ENCODE measurements at regions not wholly inside any gene's neighbourhood (a gene's known extent, or its start where the extent isn't known, plus 50 kb on each side); places are given as distances from the start of the nearest gene placed in this dataset.

DNA sequence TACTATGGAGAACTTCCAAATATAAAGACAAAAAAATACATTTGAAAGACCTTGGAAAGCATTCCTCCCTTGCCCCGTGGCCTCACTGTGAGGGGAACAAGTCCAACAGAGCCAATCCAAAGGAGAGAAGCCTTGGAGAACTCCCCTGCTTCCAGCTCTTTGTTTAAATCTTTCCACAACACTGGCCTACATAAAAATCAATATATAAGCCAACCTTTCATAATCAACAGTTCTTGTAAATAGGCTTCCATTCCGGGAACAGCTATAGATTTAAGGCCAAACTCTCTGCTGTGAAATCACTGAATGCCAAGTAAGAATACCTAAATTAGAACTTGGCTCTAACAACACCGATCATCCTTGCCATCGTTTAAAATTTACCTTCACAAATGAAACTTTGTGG is 242.1 kb downstream of the HACE1 start:
- no peak for DNase-seq (ENCODE audit: low read depth in 2 of 2)

DNA sequence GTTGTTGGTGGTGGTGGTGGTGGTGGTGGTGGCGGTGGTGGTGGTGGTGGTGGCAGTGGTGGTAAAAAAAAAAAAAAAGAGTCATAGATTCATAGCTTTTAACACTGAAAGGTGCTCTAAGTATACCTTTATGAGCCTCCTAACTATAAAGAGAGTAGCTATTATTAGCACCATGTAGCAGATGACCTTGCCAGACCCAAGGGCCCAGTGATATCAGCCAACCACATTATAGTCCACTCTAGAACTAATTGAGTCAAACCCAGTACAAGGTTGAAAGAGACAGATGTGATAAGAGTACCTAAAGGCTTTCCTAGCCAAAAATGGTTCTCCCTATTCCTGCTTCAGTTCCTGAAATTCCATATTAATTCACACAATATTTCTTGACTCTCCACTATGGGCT is 245.3 kb downstream of the HACE1 start:
- DNase-seq (ENCODE audit: low read depth in 2 of 2), result no peak

DNA sequence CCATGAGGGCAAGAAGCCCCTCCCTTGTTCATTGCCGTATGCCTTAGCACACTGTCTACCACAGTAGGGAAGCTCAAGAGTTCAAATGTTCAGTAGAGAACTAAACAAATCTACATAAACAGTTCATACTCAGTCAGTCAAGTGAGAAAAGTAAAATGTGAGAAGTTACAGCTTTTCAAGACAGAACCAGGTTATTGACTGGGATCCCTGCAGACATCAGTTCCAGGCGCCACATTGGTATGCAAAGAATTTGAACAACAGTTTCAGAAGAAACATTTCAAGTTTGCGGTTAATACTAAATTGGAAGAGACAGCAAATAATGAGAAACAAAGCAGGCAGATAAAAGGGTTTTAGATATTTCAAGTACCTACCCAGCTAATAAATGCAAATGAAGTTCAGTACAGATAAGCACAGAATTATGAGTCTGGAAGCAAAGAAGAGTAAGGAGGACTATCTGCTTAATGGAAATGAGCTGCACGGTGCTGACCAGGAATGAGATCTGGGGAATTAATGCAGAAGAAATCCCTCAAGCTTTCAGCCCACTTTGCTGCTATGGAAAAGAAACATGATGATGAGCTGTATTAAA is 246.2 kb downstream of the HACE1 start:
- DNase-seq (ENCODE audit: low read depth in 2 of 2), result no peak

DNA sequence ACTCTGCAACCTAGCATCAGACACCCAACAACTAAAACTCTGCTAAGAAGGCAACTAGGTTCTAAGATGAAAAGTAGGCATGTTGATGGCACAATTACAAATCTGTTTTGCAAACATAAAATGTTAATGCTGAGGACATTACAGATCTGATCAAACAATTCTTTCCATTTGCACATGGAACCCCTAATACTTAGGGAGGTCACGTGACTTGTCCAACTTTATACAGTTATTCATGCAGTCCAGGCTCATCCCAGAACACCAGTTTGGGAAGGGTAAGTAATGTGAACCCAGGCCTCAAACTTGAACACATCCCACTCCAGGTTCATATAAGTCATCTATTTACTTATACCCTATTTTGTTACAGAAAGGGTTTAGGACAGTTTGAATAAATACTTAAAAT is 247.2 kb downstream of the HACE1 start:
- DNase-seq (ENCODE audit: low read depth in 2 of 2), result no peak

DNA sequence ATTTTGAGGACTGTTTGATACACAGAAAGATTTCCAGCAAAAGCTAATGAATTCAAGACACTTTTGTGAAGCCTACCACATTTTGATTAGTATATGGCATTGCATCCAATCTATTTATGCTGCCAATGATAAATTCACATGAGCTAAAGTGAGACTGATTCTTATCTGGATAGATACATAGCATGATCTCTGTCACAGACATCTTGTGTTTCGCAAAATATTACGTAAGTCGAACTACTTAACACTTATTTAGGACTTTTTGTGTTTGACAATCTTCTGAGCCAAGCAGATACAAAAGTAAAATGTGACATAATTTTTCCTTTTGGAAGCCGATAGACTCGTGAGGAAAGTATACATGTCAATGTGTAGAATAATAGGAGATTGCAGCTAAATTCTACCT is 251.6 kb downstream of the HACE1 start:
- DNase-seq (ENCODE audit: low read depth in 2 of 2), result no peak

DNA sequence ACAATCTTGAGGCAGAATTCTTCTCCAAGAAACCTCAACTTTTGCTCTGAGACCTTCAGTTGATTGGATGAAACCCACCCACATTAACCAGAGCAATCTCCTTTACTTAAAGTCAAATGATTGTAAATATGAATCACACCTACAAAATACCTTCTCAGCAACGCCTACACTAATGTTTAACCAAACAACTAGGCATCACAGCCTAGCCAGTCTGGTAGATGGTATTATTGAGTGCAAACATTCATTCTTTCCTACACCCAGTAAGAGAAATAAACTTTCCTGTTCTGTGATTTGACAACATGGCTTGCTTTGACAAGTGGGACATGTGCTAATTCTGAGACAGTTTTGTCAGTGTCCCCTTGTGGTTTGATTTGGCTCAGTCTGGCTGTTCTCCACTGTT is 252.2 kb downstream of the HACE1 start:
- no peak for DNase-seq (ENCODE audit: low read depth in 2 of 2)

DNA sequence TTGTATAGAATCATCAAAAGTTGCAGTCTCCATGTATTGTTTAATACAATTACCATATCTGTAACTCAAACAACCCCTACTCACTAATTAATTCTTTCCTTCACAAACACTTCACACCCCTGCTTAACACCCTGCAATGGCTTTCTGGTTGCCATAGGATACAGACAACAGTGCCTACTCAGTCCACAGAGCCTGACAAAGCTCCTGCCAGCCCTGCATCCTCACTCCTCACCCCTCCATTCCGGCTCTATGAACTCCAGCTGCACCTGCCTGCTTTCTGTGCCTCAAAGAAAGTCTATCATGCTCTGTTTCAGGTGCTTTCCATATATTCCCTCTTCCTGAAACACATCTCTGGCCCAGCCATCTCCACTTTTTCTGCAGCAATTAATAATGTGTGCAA is 253.4 kb downstream of the HACE1 start:
- DNase-seq (ENCODE audit: low read depth in 2 of 2), result no peak

DNA sequence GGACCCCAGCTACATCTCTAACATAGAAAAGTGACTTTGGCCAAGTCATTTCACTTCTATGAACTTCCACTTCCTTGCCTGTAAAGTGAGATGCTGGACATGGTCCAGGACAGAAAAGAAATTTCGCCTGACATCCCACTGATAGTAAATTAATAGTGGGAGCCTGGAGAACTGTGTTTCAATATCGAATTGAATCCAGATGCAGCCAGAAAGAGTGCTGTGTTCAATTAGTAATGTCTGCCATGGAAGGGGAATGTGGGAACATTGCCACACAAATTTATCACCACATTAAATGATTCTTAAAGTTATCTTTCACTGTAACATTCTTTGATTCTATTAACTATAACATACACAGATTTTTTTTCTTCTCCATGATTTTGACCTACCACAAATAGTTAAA is 255.0 kb downstream of the HACE1 start:
- no peak for DNase-seq (ENCODE audit: low read depth in 2 of 2)

DNA sequence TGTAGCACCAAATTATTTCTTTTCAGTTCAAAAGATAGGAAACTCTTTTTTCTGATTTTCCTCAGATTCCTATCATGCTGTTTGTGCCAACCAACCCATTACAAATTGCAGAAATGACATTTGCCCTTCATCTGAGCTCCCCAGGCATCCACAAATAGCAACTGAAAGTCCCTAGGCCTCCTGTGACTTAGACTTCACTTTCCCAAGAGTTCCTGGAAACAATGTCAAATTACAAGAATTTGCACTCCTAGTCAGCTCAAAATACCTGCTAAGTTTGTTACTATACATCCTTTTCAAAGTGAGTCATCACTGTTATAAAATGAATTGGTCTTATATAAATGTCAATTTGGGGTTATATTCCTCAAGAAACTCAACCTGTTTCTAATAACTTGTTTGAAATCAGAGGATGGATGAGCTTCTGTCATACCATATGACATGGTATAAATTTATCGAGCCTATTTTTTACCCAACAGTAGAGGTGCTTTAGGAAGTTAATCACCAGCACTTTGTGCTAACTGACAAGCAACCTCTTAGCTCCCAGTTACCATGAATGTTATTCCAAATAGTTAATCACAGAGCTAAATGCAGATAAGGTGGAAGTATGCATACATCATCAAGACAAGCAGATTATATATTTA is 256.5 kb downstream of the HACE1 start:
- DNase-seq (ENCODE audit: low read depth in 2 of 2), result no peak

DNA sequence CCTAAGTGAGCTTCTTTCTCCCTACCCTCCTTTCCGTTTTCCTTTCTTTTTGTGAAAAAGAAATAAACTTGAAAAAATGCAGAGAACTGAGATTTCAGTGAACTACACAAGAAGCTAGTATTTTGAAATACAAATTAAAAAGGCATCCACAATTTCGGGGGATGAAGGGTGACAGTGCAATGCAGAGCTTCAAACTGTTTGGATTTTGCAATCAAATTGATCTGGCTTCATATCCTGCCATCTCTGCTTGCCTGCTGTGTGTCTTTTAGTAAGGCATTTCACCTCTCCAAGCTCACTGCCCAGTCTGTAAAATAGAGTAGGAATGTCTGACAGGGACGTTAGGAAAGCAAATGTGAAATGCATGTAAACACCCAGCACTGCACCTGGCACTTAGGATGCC is 258.0 kb downstream of the HACE1 start:
- no peak for DNase-seq (ENCODE audit: low read depth in 2 of 2)

DNA sequence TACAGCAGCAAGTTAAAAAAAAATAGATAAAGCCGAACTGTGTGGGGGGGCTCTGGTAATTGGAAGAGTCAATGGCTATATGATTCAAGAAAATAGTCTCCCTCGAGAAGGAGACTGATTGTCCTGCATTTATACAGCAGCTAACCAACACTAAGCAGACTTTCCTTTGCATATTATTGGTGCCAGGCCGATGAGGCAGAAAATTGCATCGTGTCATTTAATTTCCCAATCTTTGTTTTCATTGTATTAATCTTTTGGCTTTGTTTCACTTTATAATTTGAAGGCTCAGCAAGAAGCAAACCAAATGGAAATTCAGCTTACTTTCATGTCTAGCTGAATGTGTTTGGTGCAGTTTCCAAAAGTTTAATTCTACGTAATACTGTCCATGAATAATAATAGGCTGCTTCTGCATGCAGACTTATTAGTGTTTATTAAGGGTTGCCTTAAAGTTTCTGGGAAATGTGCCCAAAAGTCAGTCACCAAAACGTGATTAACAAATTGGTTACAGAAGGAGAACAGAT is 258.5 kb downstream of the HACE1 start:
- no peak for DNase-seq (ENCODE audit: low read depth in 2 of 2)

DNA sequence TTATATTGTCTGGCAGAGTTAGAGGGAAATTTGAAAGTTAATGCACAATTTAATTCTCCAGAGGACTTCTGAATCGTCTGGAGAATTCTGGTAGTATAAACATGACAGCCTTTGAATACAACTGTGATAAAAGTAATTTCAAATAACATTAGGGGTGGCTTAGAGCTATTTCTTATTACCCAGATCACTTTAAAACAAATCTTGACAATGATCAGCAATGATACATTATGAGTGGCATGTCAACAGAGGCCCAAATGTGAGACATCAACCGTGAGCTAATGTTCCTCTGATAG is 259.1 kb downstream of the HACE1 start:
- no peak for DNase-seq (ENCODE audit: low read depth in 2 of 2)

DNA sequence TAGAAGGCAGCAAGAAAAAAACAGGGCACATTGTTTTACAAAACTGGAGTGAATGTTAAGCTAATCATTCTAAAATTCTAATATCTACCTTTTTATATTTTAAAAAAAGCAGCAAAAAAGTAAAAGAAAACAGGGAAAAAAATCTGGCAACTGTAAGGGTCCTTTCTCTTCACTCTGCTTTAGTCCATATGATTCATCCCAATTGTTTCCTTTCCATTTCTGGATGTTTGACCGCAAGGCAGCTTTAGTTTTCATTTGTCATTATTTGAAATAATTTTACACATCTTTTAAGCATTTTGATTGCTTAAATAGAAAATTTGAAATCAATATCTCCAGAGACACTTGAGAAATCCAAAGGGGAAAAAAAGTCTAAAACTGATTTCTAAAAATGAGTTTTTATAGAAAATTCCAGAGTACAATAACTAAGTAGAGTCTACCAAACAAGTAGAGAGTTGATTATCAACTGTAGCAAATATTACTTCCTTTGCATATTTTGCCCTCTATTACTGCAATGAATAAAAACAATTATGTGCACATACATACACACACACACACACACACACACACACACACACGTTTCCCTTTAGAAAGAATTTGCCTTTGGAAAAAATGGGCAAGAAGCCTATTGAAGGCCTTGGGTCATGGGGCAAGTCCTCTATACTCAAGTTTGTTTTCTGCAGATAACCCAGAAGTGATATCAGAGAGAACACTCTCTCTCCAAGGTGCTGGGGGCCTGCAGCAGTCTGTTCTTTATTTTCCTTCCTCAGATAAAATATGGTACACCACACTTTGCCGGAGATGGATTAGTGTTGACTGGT is 259.7 kb downstream of the HACE1 start:
- no peak for DNase-seq (ENCODE audit: low read depth in 2 of 2)

DNA sequence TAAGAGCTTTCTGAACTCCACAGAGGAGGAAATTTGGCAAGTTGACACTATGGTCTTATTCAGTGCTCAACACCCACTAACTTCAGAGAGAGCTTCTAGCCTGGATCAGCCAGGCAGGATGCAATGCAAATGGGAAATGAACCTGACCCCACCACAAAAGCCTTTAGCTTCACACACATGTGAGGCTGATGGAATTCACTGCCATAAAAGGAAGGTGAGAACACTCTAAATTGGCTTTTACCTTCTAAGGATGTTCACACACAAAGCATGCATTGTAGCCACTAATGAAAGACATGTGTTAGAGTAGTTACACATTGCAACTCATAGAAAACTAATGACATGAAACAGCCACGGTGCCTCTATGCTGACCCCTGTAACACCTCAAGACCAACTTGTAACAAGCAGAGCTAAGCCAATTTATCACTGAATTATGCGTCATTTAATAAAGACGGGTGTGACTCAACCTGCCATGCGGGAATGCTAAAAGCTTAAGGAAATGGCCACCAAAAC is 262.1 kb downstream of the HACE1 start:
- DNase-seq (ENCODE audit: low read depth in 2 of 2), result no peak

DNA sequence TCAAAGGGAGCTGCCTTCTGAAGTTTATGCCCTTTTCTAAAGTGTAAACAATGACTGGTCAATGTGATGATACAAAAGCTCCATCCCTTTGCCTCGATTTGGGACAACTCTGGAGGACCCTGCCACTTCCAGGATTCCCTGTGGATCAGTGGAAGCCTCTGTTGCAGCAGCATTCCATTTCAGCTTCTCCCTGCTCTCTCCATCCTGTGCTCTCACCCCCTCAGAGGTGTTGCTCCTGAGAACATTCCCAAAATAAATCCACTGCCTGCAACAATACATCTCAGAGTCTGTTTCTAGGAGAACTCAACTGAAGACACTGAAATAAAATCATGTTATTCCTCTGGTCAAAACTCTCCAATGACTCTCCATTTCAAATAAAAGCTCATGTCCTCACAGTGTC is 263.6 kb downstream of the HACE1 start:
- DNase-seq (ENCODE audit: low read depth in 2 of 2), result no peak

DNA sequence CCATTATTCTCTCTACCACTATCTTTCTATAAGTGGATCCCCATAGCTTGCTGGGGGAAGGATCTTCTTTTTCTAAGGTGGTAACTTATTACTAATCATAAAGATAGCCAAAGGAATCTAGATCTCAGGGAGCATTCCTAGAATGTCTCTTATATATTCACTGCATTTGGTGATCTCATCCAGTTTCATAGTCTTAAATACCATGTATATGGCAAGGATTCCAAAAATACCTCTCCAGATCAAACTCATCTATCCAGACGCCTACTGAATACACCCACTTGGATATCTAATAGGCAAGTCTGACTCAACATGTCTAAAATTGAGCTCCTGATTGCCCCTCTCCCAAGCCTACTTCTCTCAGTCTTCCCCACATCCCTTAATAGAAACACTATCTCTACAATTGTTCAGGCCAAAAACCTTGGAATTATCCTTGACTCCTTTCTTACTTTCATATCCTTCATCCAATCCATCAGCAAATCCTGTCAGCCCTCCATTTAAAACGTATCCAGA is 264.4 kb downstream of the HACE1 start:
- no peak for DNase-seq (ENCODE audit: low read depth in 2 of 2)

DNA sequence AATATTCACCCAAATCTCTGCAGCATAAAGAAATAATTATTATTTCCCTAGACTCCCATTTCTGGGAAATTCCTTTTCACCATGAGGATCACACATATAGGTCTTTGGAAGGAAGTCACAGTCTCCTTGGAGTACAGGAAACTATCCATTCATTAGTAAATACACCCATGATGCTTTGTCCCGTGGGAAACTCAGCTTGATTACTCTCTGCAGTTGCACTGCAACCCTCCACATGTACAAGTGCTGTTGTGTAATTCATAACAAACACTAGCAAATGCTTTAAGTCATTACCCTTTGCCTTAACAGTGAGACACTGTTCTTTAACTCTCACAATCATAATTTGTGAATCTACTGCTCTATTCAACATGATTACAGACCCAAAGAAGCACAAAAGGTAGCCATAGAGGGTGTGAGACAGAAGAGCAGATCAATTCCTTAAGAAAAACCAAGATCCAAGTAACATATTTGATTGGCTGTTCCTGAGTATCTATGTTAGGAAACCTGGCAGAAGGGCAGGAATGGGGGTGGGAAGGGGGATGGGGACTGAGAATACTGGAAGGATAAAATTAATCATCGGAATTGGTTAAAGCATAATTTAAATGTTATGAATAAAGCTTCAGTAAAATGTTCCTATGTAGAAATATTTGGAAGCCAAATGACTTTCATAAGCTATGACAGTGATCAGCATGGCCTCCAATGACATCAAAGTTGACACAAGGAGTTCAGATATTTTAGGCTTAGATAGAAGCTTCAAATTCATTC is 268.0 kb downstream of the HACE1 start:
- no peak for DNase-seq (ENCODE audit: low read depth in 2 of 2)

DNA sequence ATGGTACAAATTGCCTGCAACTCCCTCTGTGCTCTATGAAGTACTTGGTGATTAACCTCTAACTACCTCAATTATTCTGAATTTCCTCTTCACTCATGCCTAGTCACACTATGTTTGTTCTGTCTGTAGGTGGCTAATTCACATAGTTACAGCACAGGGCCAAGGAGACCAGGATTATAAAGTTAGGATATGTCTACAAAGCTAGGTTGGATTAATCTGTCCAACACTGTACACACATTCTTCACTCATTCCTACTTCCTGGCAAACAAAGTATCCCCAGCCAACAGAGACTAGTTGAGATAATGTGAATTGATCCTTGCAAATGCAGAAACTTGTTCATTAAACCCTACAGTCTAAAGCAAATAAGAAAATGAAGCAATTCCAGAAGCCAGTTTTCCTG is 269.8 kb downstream of the HACE1 start:
- DNase-seq (ENCODE audit: low read depth in 2 of 2), result no peak

DNA sequence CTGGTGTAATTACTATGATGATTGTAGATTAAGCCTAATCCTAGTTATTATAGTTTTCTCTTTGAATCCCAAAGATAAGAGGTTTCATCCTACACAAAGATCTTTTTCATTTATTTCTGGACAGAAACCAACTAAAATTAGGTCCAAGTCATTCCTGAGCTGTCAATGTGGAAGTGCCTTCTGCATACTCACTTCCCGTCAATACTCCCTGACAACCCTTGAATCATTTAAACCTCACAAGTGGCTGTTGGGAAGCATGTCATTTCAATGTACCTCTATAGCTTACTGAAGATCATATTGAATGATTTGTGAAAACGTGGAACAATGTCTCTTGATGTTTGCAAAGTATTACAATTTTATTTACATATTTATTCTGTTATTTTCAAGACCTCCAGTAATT is 274.1 kb downstream of the HACE1 start:
- DNase-seq (ENCODE audit: low read depth in 2 of 2), result no peak

DNA sequence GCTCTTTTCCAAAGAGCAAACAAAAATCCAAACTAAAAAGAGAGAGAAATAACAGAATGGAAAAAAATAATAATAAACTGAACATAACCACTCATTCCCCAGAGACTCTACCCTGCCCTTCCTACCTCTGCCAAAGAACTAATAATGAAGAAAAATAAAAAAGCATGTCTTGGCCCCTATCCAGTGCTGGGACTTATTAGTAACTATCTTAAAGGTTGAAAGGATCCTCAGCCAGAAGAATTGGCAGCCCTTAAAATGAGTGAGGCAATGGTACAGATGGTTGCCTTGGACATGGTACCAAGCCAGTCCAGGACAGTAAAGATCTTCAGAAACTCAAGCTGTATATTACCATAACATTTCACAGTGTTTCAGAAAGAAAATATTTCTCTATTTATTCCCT is 279.3 kb downstream of the HACE1 start:
- no peak for DNase-seq (ENCODE audit: low read depth in 2 of 2)

DNA sequence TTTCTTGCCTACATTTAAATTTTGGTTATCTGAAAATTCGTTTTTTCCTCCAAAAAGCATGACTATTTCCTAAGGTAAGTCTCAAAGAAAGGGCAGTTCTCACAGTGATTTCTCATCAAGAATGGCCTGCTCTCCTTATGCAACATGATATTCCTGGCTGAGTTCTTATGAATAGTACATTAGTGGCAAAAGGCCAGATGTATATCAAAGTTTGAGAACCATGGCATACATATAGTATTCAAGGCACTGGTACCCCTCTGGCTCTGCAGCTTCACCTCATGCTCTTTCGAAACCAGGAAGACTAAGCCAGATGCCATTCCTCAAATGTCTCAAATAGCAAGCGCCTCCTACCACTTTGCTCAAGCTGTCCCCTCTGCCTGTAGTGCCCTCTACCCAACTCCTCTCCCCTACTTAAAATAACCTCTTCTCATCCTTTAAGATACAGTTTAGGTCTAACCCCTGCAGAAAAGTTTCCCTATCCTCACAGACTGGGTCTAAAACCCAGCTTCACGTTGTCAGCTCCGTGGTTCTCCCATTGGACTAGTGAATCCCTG is 280.3 kb downstream of the HACE1 start:
- DNase-seq (ENCODE audit: low read depth in 2 of 2), result no peak

DNA sequence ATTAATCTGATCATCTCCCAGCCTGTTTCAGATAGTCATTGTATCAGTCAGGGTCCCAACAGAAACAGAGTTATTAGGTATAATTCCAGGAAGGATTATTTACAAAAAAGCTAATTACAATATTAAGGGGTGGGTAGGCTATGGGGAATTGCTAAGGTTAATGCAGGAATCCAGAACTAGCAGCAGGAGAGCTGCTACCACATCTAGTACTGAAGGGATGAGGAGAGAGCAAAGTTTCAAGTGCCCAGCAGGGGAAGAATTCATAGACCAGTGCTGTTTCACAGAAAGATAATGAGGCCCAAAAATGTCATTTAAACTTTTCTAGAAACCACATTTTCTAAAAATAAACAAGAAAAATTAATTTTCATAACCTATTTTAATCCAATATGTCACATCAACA is 284.2 kb downstream of the HACE1 start:
- no peak for DNase-seq (ENCODE audit: low read depth in 2 of 2)
